HG02840 (cell line): ENCODE measurements at regions not wholly inside any gene's neighbourhood (a gene's known extent, or its start where the extent isn't known, plus 50 kb on each side); places are given as distances from the start of the nearest gene placed in this dataset.
"Not testable (repeated sequence)": the region's sequence is repeated elsewhere in the genome, so short reads cannot be mapped to it uniquely, and the experiment has no call there.

Experiments
- ATAC-seq: cut with Tn5 transposase; IDR thresholded peaks from one replicate; pipeline ENCODE4 v1.9.1; 2021; ENCODE audit warnings: mild to moderate bottlenecking, moderate library complexity, moderate number of reproducible peaks; ENCODE audit not compliant: unreplicated experiment, low FRiP score

GRCh38 chr6:19354181-19354580, 483.0 kb upstream of the ID4 start:
- no peak for ATAC-seq

- no peak for ATAC-seq
Measured at GRCh38 chr6:19356692-19357091, 480.5 kb upstream of the ID4 start.

- ATAC-seq, result no peak
Measured at GRCh38 chr6:19362396-19362795, 474.8 kb upstream of the ID4 start.

GRCh38 chr6:19368511-19368910, 468.7 kb upstream of the ID4 start:
- no peak for ATAC-seq

GRCh38 chr6:19369785-19370184, 467.4 kb upstream of the ID4 start:
- ATAC-seq, result no peak

GRCh38 chr6:19370831-19371230, 466.3 kb upstream of the ID4 start:
- ATAC-seq, result no peak

- ATAC-seq, result no peak
Measured at GRCh38 chr6:19375613-19376012, 461.6 kb upstream of the ID4 start.

GRCh38 chr6:19377722-19378121, 459.4 kb upstream of the ID4 start:
- no peak for ATAC-seq

GRCh38 chr6:19380293-19380692, 456.9 kb upstream of the ID4 start:
- no peak for ATAC-seq

- no peak for ATAC-seq
Measured at GRCh38 chr6:19382676-19383075, 454.5 kb upstream of the ID4 start.

GRCh38 chr6:19391926-19392325, 445.2 kb upstream of the ID4 start:
- ATAC-seq, result no peak

GRCh38 chr6:19394051-19394450, 443.1 kb upstream of the ID4 start:
- ATAC-seq, result no peak

- ATAC-seq, result no peak
Measured at GRCh38 chr6:19394687-19395086, 442.5 kb upstream of the ID4 start.

GRCh38 chr6:19395316-19395715, 441.9 kb upstream of the ID4 start:
- ATAC-seq, result no peak

- ATAC-seq, result no peak
Measured at GRCh38 chr6:19399406-19399805, 437.8 kb upstream of the ID4 start.

GRCh38 chr6:19404884-19405283, 432.3 kb upstream of the ID4 start:
- not testable (repeated sequence) for ATAC-seq

GRCh38 chr6:19408331-19408730, 428.8 kb upstream of the ID4 start:
- ATAC-seq, result no peak

- no peak for ATAC-seq
Measured at GRCh38 chr6:19410481-19410880, 426.7 kb upstream of the ID4 start.

- ATAC-seq, result no peak
Measured at GRCh38 chr6:19413323-19413722, 423.8 kb upstream of the ID4 start.

- no peak for ATAC-seq
Measured at GRCh38 chr6:19415605-19416326, 421.4 kb upstream of the ID4 start.

GRCh38 chr6:19416811-19417210, 420.4 kb upstream of the ID4 start:
- ATAC-seq, result no peak

- ATAC-seq, result no peak
Measured at GRCh38 chr6:19417713-19418112, 419.5 kb upstream of the ID4 start.

- no peak for ATAC-seq
Measured at GRCh38 chr6:19424853-19425252, 412.3 kb upstream of the ID4 start.
